ENCODE measurements at regions not wholly inside any gene's neighbourhood (a gene's known extent, or its start where the extent isn't known, plus 50 kb on each side); places are given as distances from the start of the nearest gene placed in this dataset.

- H3K27me3 ChIP-seq (ENCODE audit: insufficient read depth, poor library complexity, severe bottlenecking) = no peaks in the 10 kb centered on the region
- H3K4me3 ChIP-seq (replicated peaks; ENCODE audit: insufficient read depth, low read length) = no peak overlapping the region
- DNase-seq (ENCODE audit: low read depth in 1 of 2, low spot score in 1 of 2) = no peak
- TF ChIP-seq CTCF (IDR thresholded peaks at IDR 0.05; ENCODE audit: insufficient read depth, low read length) (no peak), SPI1 (IDR thresholded peaks at IDR 0.05; ENCODE audit: borderline replicate concordance, low read depth) (no peak), GABPA (IDR thresholded peaks at IDR 0.05; ENCODE audit: low read depth) (no peak), POLR2AphosphoS5 (IDR thresholded peaks at IDR 0.05; ENCODE audit: low read depth) (no peak), REST (IDR thresholded peaks at IDR 0.05; ENCODE audit: insufficient replicate concordance, low read depth) (no peak)
- no peak overlapping the region for H3K27ac ChIP-seq (replicated peaks)
These were observed 335.4 kb upstream of the TEX13C start for GRCh38 chrX:124984140-124984813.

GRCh38 chrX:124986284-124986683 is 333.4 kb upstream of the TEX13C start:
- Histone ChIP-seq H3K27ac (replicated peaks) (no peak overlapping the region), H3K4me3 (replicated peaks; ENCODE audit: insufficient read depth, low read length) (no peak overlapping the region), H3K27me3 (ENCODE audit: insufficient read depth, poor library complexity, severe bottlenecking) (no peaks in the 10 kb centered on the region)
- DNase-seq (ENCODE audit: low read depth in 1 of 2, low spot score in 1 of 2) = no peak
- no peak for TF ChIP-seq SPI1 (IDR thresholded peaks at IDR 0.05; ENCODE audit: borderline replicate concordance, low read depth)
- TF ChIP-seq CTCF (IDR thresholded peaks at IDR 0.05; ENCODE audit: insufficient read depth, low read length) = no peak
- no peak for TF ChIP-seq REST (IDR thresholded peaks at IDR 0.05; ENCODE audit: insufficient replicate concordance, low read depth)
- no peak for TF ChIP-seq POLR2AphosphoS5 (IDR thresholded peaks at IDR 0.05; ENCODE audit: low read depth)
- TF ChIP-seq GABPA (IDR thresholded peaks at IDR 0.05; ENCODE audit: low read depth) = no peak

- DNase-seq (ENCODE audit: low read depth in 1 of 2, low spot score in 1 of 2) = no peak
- TF ChIP-seq GABPA (IDR thresholded peaks at IDR 0.05; ENCODE audit: low read depth) = no peak
- TF ChIP-seq CTCF (IDR thresholded peaks at IDR 0.05; ENCODE audit: insufficient read depth, low read length) = no peak
- no peak for TF ChIP-seq REST (IDR thresholded peaks at IDR 0.05; ENCODE audit: insufficient replicate concordance, low read depth)
- TF ChIP-seq SPI1 (IDR thresholded peaks at IDR 0.05; ENCODE audit: borderline replicate concordance, low read depth) = no peak
- no peak for TF ChIP-seq POLR2AphosphoS5 (IDR thresholded peaks at IDR 0.05; ENCODE audit: low read depth)
- Histone ChIP-seq H3K4me3 (replicated peaks; ENCODE audit: insufficient read depth, low read length) (no peak overlapping the region), H3K27ac (replicated peaks) (no peak overlapping the region), H3K27me3 (ENCODE audit: insufficient read depth, poor library complexity, severe bottlenecking) (no peaks in the 10 kb centered on the region)
These were observed 325.9 kb upstream of the TEX13C start for GRCh38 chrX:124993735-124994134.

Measured in HL-60 (cell line).